Right atrium auricular region (tissue), 2 donors: ENCODE measurements at regions not wholly inside any gene's neighbourhood (a gene's known extent, or its start where the extent isn't known, plus 50 kb on each side); places are given as distances from the start of the nearest gene placed in this dataset.

Source experiments
- DNase-seq: peaks from one replicate; pipeline ENCODE4 v3.0.0-alpha.2; 2019; ENCODE audit warnings: low spot score
- H3K27ac ChIP-seq, 2 donors: fragments of 200-600 bp; sonication (generic); 1 replicate in 1 of 2; 2 replicates in 1 of 2; pipeline ENCODE4 v1.5.1; 2016 to 2019
- H3K27me3 ChIP-seq, 2 donors: fragments of 200-600 bp; sonication (generic); one replicate each; pipeline versions ENCODE4 v1.5.1 to v1.6.0; 2017 to 2019
- H3K36me3 ChIP-seq: fragments of 200-600 bp; sonication (generic); one replicate; pipeline ENCODE4 v1.5.1; 2016
- H3K4me1 ChIP-seq, 2 donors: fragments of 200-600 bp; sonication (generic); one replicate each; pipeline versions ENCODE4 v1.5.1 to v1.6.0; 2017 to 2019
- H3K4me3 ChIP-seq, 2 donors: fragments of 200-600 bp; sonication (generic); 1 replicate in 1 of 2; 2 replicates in 1 of 2; pipeline ENCODE4 v1.5.1; 2017 to 2019; ENCODE audit warnings: mild to moderate bottlenecking in 1 of 2, moderate library complexity in 1 of 2
- H3K9me3 ChIP-seq, 2 donors: fragments of 200-600 bp; sonication (generic); one replicate each; pipeline ENCODE4 v1.5.1; 2019
- TF ChIP-seq, protein P1 (sequence below), 2 donors: fragments of 200-600 bp; sonication (generic); IDR thresholded peaks; one replicate each; pipeline ENCODE4 v1.5.1; 2019; ENCODE audit warnings: antibody characterized with exemption in 2 of 2

DNA sequence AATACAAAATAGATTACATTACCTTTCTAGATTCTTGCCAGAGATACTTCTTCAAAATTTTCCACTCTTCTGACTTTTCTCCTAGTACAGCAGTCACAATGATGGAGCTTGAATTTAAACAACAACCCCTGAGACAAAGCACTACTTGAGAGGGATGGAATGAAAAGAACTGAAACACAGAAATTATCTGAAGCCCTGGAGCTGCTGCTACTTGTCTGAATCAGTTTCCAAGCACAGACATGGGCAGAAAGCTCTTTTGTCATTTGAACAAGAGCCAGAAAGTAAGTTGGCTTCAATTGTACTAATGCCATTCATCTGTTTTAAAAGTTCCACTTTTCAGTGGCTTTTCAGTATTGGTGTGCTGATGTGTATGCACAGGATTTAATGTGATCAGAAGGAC, 718.5 kb upstream of the ARPP21 start:
- TF ChIP-seq, protein P1, sequence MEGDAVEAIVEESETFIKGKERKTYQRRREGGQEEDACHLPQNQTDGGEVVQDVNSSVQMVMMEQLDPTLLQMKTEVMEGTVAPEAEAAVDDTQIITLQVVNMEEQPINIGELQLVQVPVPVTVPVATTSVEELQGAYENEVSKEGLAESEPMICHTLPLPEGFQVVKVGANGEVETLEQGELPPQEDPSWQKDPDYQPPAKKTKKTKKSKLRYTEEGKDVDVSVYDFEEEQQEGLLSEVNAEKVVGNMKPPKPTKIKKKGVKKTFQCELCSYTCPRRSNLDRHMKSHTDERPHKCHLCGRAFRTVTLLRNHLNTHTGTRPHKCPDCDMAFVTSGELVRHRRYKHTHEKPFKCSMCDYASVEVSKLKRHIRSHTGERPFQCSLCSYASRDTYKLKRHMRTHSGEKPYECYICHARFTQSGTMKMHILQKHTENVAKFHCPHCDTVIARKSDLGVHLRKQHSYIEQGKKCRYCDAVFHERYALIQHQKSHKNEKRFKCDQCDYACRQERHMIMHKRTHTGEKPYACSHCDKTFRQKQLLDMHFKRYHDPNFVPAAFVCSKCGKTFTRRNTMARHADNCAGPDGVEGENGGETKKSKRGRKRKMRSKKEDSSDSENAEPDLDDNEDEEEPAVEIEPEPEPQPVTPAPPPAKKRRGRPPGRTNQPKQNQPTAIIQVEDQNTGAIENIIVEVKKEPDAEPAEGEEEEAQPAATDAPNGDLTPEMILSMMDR (IDR thresholded peaks at IDR 0.05), result no peak
- H3K36me3 ChIP-seq, result no peaks in the 10 kb centered on the region
- H3K4me1 ChIP-seq, result no peaks in the 10 kb centered on the region
- DNase-seq, result no peak
- H3K4me3 ChIP-seq, result no peak overlapping the region
- H3K27ac ChIP-seq, result no peak overlapping the region
- no peaks in the 10 kb centered on the region for H3K27me3 ChIP-seq
- H3K9me3 ChIP-seq, result no peaks in the 10 kb centered on the region

DNA sequence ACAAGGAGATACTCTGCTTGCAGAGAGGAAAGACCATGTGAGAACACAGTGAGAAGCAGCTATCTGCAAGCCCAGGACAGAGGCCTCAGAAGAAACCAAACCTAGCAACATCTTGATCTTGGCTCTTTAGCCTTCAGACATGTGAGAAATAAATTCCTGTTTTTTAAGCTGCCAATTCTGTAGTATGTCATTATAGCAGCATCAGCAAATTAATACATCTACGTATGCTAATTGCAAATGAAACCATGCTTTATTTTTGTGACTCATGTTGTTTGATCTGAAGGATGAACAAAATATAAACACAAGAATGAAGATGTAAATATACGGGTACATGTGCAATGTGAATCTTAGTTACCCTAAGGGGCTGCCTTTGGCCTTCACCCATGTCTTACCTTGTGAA, 714.4 kb upstream of the ARPP21 start:
- TF ChIP-seq, protein P1 (IDR thresholded peaks at IDR 0.05), result no peak
- Histone ChIP-seq H3K9me3 (no peaks in the 10 kb centered on the region), H3K27ac (no peak overlapping the region), H3K4me1 (no peaks in the 10 kb centered on the region), H3K27me3 (no peaks in the 10 kb centered on the region), H3K36me3 (no peaks in the 10 kb centered on the region), H3K4me3 (no peak overlapping the region)
- DNase-seq, result no peak

DNA sequence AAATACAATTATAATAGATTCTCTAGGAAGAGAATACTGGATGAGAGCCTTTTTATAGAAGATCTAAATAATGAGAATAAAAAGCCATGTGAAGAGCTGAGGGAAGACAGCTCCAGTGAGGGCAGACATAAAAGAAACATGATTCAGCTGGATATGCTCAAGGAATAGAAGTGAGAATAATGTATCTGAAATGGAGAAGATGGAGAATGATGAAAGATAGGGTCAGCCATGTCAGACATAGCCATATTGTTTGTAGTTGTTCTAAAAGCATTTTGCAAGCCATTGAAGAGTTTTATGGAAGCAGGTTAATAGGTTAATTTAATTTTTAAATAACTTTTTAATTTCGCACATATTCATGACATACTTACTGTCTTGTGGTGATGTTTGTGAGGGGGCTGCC, 713.5 kb upstream of the ARPP21 start:
- Histone ChIP-seq H3K36me3 (no peaks in the 10 kb centered on the region), H3K27ac (no peak overlapping the region), H3K4me1 (no peaks in the 10 kb centered on the region), H3K4me3 (no peak overlapping the region), H3K27me3 (no peaks in the 10 kb centered on the region), H3K9me3 (no peaks in the 10 kb centered on the region)
- TF ChIP-seq, protein P1 (IDR thresholded peaks at IDR 0.05), result no peak
- DNase-seq, result no peak

DNA sequence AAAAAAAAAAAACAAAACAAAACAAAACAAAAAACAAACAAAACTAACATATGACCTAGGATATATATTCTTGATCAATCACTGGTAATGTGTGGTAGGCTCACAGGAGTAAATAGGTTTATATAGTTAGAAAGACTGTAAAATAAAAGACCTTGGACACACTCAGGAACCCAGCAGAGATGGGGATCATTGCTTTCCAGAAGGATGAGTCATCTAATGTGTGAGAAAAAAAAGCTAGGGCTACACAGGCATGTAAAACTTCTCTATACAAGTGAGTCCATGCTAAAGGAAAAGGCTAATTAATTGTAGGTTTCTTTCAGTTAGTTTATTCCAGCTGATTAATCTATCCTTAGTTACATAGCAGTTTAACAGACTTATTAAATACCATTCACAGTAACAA, 710.3 kb upstream of the ARPP21 start:
- H3K27me3 ChIP-seq, result no peaks in the 10 kb centered on the region
- H3K4me1 ChIP-seq, result no peaks in the 10 kb centered on the region
- H3K27ac ChIP-seq, result no peak overlapping the region
- no peak for DNase-seq
- no peak overlapping the region for H3K4me3 ChIP-seq
- H3K9me3 ChIP-seq, result no peaks in the 10 kb centered on the region
- H3K36me3 ChIP-seq, result no peaks in the 10 kb centered on the region
- TF ChIP-seq, protein P1 (IDR thresholded peaks at IDR 0.05), result no peak

DNA sequence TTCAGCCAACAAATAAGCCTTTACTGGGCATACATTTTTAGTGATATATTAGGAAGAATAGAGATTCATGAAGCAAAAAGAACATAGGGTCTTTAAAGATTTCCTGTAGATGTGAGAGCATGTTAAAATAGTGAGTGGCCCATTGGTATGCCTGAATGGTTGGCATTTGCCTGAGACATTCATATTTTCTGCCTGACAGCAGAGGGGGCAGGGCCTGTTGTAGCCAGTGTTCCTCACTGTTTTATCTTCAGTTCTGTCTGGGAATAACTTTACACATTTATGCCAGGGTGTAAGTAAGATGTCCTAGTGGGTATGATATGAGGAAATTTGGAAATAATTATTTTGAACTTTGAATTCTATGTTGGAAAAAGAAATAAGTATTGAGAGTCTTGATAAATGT, 704.7 kb upstream of the ARPP21 start:
- no peaks in the 10 kb centered on the region for H3K4me1 ChIP-seq
- H3K4me3 ChIP-seq, result no peak overlapping the region
- no peak overlapping the region for H3K27ac ChIP-seq
- no peak for DNase-seq
- H3K36me3 ChIP-seq, result no peaks in the 10 kb centered on the region
- no peaks in the 10 kb centered on the region for H3K27me3 ChIP-seq
- TF ChIP-seq, protein P1 (IDR thresholded peaks at IDR 0.05), result no peak
- H3K9me3 ChIP-seq, result no peaks in the 10 kb centered on the region

DNA sequence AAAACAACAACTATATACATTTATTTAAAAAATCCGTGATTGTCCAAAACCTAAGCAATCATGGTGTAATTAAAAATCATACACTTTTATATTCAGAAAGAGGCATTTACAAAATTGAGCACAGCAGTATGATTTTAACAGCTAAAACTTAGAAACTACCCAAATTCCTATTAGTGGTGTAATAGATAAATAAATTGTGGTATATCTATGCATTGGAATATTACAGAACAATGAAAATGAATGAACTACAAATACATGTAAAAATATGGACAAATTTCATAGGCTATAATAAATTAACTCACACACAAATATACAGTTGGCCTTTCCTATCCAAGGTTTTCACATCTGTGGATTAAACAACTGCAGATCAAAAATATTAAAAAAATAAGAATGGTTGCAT, 700.5 kb upstream of the ARPP21 start:
- Histone ChIP-seq H3K9me3 (no peaks in the 10 kb centered on the region), H3K4me3 (no peak overlapping the region), H3K27me3 (no peaks in the 10 kb centered on the region), H3K4me1 (no peaks in the 10 kb centered on the region), H3K36me3 (no peaks in the 10 kb centered on the region), H3K27ac (no peak overlapping the region)
- DNase-seq, result no peak
- TF ChIP-seq, protein P1 (IDR thresholded peaks at IDR 0.05), result no peak
